Neuronal stem cell (in vitro differentiated cells): ENCODE measurements at regions not wholly inside any gene's neighbourhood (a gene's known extent, or its start where the extent isn't known, plus 50 kb on each side); places are given as distances from the start of the nearest gene placed in this dataset.
"Not testable (repeated sequence)": the region's sequence is repeated elsewhere in the genome, so short reads cannot be mapped to it uniquely, and the experiment has no call there.

Source experiments
- DNase-seq: peaks from one replicate; pipeline ENCODE4 v3.0.0-alpha.2; 2013; ENCODE audit warnings: low spot score
- H2AFZ ChIP-seq: one replicate; pipeline ENCODE4 v1.6.1; 2013; ENCODE audit warnings: mild to moderate bottlenecking, low read length, inconsistent platforms
- H2AK5ac ChIP-seq: 2 replicates; pipeline ENCODE4 v1.6.1; 2013; ENCODE audit warnings: low read depth, mild to moderate bottlenecking, inconsistent platforms, low read length, moderate library complexity, mixed read lengths
- H2BK120ac ChIP-seq: 2 replicates; pipeline ENCODE4 v1.6.1; 2013; ENCODE audit warnings: low read depth, mild to moderate bottlenecking, inconsistent platforms, low read length, moderate library complexity, mixed read lengths
- H2BK12ac ChIP-seq: one replicate; pipeline ENCODE4 v1.6.1; 2013; ENCODE audit warnings: low read length, inconsistent platforms
- H2BK15ac ChIP-seq: 2 replicates; pipeline ENCODE4 v1.6.1; 2013; ENCODE audit warnings: mild to moderate bottlenecking, low read length, inconsistent platforms, mixed read lengths
- H2BK5ac ChIP-seq: one replicate; pipeline ENCODE4 v1.6.1; 2013; ENCODE audit warnings: inconsistent platforms, mild to moderate bottlenecking, low read length, moderate library complexity
- H3K14ac ChIP-seq: one replicate; pipeline ENCODE4 v1.6.1; 2013; ENCODE audit warnings: low read length, inconsistent platforms
- H3K18ac ChIP-seq: 2 replicates; pipeline ENCODE4 v1.6.1; 2013; ENCODE audit warnings: low read length, inconsistent platforms
- H3K23ac ChIP-seq: 2 replicates; pipeline ENCODE4 v1.6.1; 2013; ENCODE audit warnings: low read depth, mild to moderate bottlenecking, mixed read lengths, low read length, inconsistent platforms; ENCODE audit not compliant: poor library complexity
- H3K27ac ChIP-seq: replicated peaks from 3 replicates; pipeline ENCODE4 v1.5.1; 2013; ENCODE audit warnings: low read length, inconsistent platforms
- H3K27me3 ChIP-seq, 3 experiments: 2 replicates each; pipeline ENCODE4 v1.6.1; 2013; ENCODE audit warnings: low read length in 3 of 3, mild to moderate bottlenecking in 2 of 3, inconsistent platforms in 1 of 3, low read depth in 1 of 3, mixed read lengths in 1 of 3, moderate library complexity in 1 of 3; ENCODE audit not compliant: control insufficient read depth in 3 of 3, insufficient read depth in 3 of 3
- H3K36me3 ChIP-seq, 2 donors: replicated peaks in 1 of 2; 2 replicates each; pipeline ENCODE4 v1.6.1; 2013; ENCODE audit warnings: low read length in 2 of 2; ENCODE audit not compliant: control insufficient read depth in 2 of 2, insufficient read depth in 2 of 2
- H3K4ac ChIP-seq: 2 replicates; pipeline ENCODE4 v1.6.1; 2013; ENCODE audit warnings: inconsistent platforms, mild to moderate bottlenecking, low read length, moderate library complexity
- H3K4me1 ChIP-seq, 2 donors: 1 replicate in 1 of 2; 2 replicates in 1 of 2; pipeline ENCODE4 v1.6.1; 2013; ENCODE audit warnings: low read length in 2 of 2, low read depth in 1 of 2; ENCODE audit not compliant: control insufficient read depth in 2 of 2, insufficient read depth in 1 of 2
- H3K4me2 ChIP-seq: one replicate; pipeline ENCODE4 v1.6.1; 2013; ENCODE audit warnings: mild to moderate bottlenecking, low read length, inconsistent platforms; ENCODE audit not compliant: insufficient read depth, poor library complexity, severe bottlenecking
- H3K4me3 ChIP-seq, 2 donors: 2 replicates each; pipeline ENCODE4 v1.5.1; 2013; ENCODE audit warnings: low read length in 2 of 2, mild to moderate bottlenecking in 2 of 2, inconsistent platforms in 1 of 2, moderate library complexity in 1 of 2
- H3K79me1 ChIP-seq: one replicate; pipeline ENCODE4 v1.6.1; 2013; ENCODE audit warnings: low read depth, mild to moderate bottlenecking, inconsistent platforms, low read length, moderate library complexity
- H3K9ac ChIP-seq: one replicate; pipeline ENCODE4 v1.6.1; 2013; ENCODE audit warnings: mild to moderate bottlenecking, low read depth, low read length, inconsistent platforms; ENCODE audit not compliant: poor library complexity
- H3K9me3 ChIP-seq, 2 donors: replicated peaks in 1 of 2; 2 replicates each; pipeline versions ENCODE3 to v1.6.1; 2013; ENCODE audit warnings: low read length in 2 of 2, mild to moderate bottlenecking in 2 of 2, inconsistent platforms in 1 of 2, low read depth in 1 of 2, mixed read lengths in 1 of 2, moderate library complexity in 1 of 2; ENCODE audit not compliant: control insufficient read depth in 2 of 2, insufficient read depth in 1 of 2
- H4K8ac ChIP-seq: one replicate; pipeline ENCODE4 v1.6.1; 2013; ENCODE audit warnings: low read depth, mild to moderate bottlenecking, inconsistent platforms, low read length, moderate library complexity
- H4K91ac ChIP-seq: one replicate; pipeline ENCODE4 v1.6.1; 2013; ENCODE audit warnings: low read length, low read depth, mild to moderate bottlenecking, inconsistent platforms; ENCODE audit not compliant: poor library complexity
- WGBS, 2 donors: extraction: QIAGEN DNeasy Blood & Tissue Kit; methylation state at CpG; one replicate each; pipeline ENCODE4 v1.1.7; 2013; ENCODE audit warnings: missing lambda C conversion rate in 2 of 2, mixed read lengths in 1 of 2; ENCODE audit not compliant: insufficient read length in 2 of 2, insufficient replicate concordance in 1 of 2; ENCODE audit errors: extremely low coverage in 2 of 2; 5-methylcytosine and 5-hydroxymethylcytosine counted together

DNA sequence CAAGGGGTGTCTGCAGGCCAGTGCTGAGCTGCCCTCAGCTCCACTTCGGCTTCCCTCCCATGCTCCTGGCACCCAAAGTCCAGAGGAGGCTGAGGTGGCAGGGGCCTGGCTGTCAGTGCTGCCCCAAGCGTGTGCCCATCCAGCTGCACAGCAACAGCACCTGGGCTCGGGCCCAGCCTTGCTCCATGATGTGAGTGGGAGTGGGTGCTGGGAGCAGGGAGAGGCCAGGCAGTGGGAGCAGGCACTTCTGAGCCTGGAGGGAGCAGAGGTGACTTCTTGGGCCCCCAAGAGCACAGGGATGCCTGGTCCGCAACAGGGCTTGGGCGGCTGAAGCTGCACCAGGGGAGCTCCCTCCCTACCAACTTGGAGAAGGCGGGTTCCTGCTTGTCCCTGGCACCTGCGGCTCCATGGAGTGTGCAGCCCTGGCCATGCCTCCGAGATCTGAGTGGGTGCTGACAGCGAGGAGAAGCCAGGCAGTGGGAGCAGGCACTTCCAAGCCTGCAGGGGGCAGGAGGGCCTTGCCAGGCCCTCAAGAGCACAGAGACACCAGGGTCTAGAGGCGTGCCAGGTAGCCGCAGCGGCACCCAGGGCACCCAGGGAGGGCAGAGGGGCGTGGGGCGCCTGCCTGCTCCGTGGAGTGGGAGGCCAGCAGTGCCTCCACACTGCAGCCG is 366.7 kb upstream of the SGO1 start:
- H4K8ac ChIP-seq: no peak overlapping the region
- H3K9ac ChIP-seq: peak overlapping the region; percentile 30
- H2BK15ac ChIP-seq: no peak overlapping the region
- H3K79me1 ChIP-seq: no peaks in the 10 kb centered on the region
- H2AFZ ChIP-seq: no peak overlapping the region
- H3K4me1 ChIP-seq: no peaks in the 10 kb centered on the region
- H3K36me3 ChIP-seq: no peaks in the 10 kb centered on the region
- H3K27ac ChIP-seq: no peak overlapping the region
- H3K23ac ChIP-seq: peak overlapping the region; percentile 80
- no peak overlapping the region for H3K4ac ChIP-seq
- H2AK5ac ChIP-seq: peak overlapping the region; percentile 52
- H3K27me3 ChIP-seq: no peaks in the 10 kb centered on the region
- H2BK12ac ChIP-seq: peak overlapping the region; percentile 73
- DNase-seq: no peak
- H3K4me2 ChIP-seq: no peak overlapping the region
- H4K91ac ChIP-seq: peak overlapping the region; percentile 95
- no peak overlapping the region for H3K4me3 ChIP-seq
- H2BK120ac ChIP-seq: no peak overlapping the region
- H3K18ac ChIP-seq: peak overlapping the region; percentile 64
- no CpG with 5 or more reads among the region's 16 CpGs for WGBS, 2 donors
- H3K9me3 ChIP-seq: peaks cover 0 to 3% of the 10 kb centered on the region in 2 donors
- peak overlapping the region; percentile 87 for H2BK5ac ChIP-seq
- peak overlapping the region; percentile 21 for H3K14ac ChIP-seq

DNA sequence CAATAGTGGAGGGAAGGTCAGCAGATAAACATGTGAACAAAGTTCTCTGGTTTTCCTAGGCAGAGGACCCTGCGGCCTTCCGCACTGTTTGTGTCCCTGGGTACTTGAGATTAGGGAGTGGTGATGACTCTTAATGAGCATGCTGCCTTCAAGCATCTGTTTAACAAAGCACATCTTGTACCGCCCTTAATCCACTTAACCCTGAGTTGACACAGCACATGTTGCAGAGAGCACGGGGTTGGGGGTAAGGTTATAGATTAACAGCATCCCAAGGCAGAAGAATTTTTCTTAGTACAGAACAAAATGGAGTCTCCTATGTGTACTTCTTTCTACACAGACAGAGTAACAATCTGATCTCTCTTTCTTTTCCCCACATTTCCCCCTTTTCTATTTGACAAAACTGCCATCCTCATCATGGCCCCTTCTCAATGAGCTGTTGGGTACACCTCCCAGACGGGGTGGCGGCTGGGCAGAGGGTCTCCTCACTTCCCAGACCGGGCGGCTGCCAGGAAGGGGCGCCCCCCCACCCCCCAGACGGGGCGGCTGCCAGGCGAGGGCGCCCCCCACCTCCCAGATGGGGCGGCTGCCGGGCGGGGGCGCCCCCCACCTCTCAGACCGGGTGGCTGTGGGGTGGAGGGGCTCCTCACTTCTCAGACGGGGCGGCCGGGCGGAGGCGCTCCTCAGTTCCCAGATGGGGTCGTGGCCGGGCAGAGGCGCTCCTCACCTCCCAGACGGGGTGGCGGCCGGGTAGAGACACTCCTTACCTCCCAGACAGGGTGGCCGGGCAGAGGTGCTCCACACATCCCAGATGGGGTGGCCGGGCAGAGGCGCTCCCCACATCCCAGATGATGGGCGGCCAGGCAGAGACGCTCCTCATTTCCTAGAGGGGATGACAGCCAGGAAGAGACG is 361.6 kb upstream of the SGO1 start:
- not testable (repeated sequence) for H3K36me3 ChIP-seq, H2AFZ ChIP-seq, H4K8ac ChIP-seq, DNase-seq, H3K27me3 ChIP-seq, H4K91ac ChIP-seq, H3K23ac ChIP-seq, H2BK15ac ChIP-seq, H3K18ac ChIP-seq, H3K4me3 ChIP-seq, H2BK5ac ChIP-seq, H3K14ac ChIP-seq, H3K79me1 ChIP-seq, H2AK5ac ChIP-seq, H3K9ac ChIP-seq, H3K4me2 ChIP-seq, H3K4ac ChIP-seq, H3K4me1 ChIP-seq, H2BK120ac ChIP-seq, H3K9me3 ChIP-seq, H2BK12ac ChIP-seq, H3K27ac ChIP-seq
- WGBS, 2 donors: no CpG with 5 or more reads among the region's 35 CpGs

- no peak overlapping the region for H2AK5ac ChIP-seq
- H3K27ac ChIP-seq: no peak overlapping the region
- H3K4me2 ChIP-seq: no peak overlapping the region
- H3K14ac ChIP-seq: no peak overlapping the region
- peaks cover 0 to 1% of the 10 kb centered on the region in 2 donors for H3K9me3 ChIP-seq
- no peaks in the 10 kb centered on the region for H3K27me3 ChIP-seq
- WGBS, 2 donors: no CpG with 5 or more reads among the region's 3 CpGs
- no peaks in the 10 kb centered on the region for H3K4me1 ChIP-seq
- no peak overlapping the region for H4K8ac ChIP-seq
- DNase-seq: no peak
- H3K79me1 ChIP-seq: no peaks in the 10 kb centered on the region
- no peak overlapping the region for H2BK15ac ChIP-seq
- H2BK5ac ChIP-seq: no peak overlapping the region
- no peak overlapping the region for H4K91ac ChIP-seq
- H2AFZ ChIP-seq: no peak overlapping the region
- no peak overlapping the region for H2BK12ac ChIP-seq
- no peaks in the 10 kb centered on the region for H3K36me3 ChIP-seq
- H3K18ac ChIP-seq: no peak overlapping the region
- no peak overlapping the region for H3K4ac ChIP-seq
- H3K23ac ChIP-seq: no peak overlapping the region
- H3K9ac ChIP-seq: no peak overlapping the region
- H2BK120ac ChIP-seq: no peak overlapping the region
- no peak overlapping the region for H3K4me3 ChIP-seq
These were observed 360.6 kb upstream of the SGO1 start for GRCh38 chr3:20546636-20547035.

GRCh38 chr3:20543535-20544226 is 357.7 kb upstream of the SGO1 start:
- Histone ChIP-seq H3K9ac (no peak overlapping the region), H3K4ac (no peak overlapping the region)

More at GRCh38 chr3:20543535-20544226, 357.7 kb upstream of the SGO1 start:
- no peak overlapping the region for H3K4me3 ChIP-seq
- no peak overlapping the region for H2BK12ac ChIP-seq
- H3K23ac ChIP-seq: no peak overlapping the region
- no peak overlapping the region for H4K91ac ChIP-seq
- no peaks in the 10 kb centered on the region for H3K9me3 ChIP-seq
- H3K79me1 ChIP-seq: no peaks in the 10 kb centered on the region
- H2BK120ac ChIP-seq: no peak overlapping the region
- no peak overlapping the region for H2BK15ac ChIP-seq
- no peak overlapping the region for H2AFZ ChIP-seq
- no peak overlapping the region for H3K14ac ChIP-seq
- H3K4me2 ChIP-seq: no peak overlapping the region
- H3K18ac ChIP-seq: no peak overlapping the region
- H3K4me1 ChIP-seq: no peaks in the 10 kb centered on the region
- H4K8ac ChIP-seq: no peak overlapping the region
- DNase-seq: no peak
- WGBS, 2 donors: no CpG with 5 or more reads among the region's 5 CpGs
- no peaks in the 10 kb centered on the region for H3K27me3 ChIP-seq
- H3K27ac ChIP-seq: no peak overlapping the region
- no peak overlapping the region for H2BK5ac ChIP-seq
- no peaks in the 10 kb centered on the region for H3K36me3 ChIP-seq
- no peak overlapping the region for H2AK5ac ChIP-seq
